ENCODE measurements at regions not wholly inside any gene's neighbourhood (a gene's known extent, or its start where the extent isn't known, plus 50 kb on each side); places are given as distances from the start of the nearest gene placed in this dataset.

GRCh38 chr1:87584586-87584985 is 255.9 kb downstream of the LMO4 start:
- TF ChIP-seq, protein P1, sequence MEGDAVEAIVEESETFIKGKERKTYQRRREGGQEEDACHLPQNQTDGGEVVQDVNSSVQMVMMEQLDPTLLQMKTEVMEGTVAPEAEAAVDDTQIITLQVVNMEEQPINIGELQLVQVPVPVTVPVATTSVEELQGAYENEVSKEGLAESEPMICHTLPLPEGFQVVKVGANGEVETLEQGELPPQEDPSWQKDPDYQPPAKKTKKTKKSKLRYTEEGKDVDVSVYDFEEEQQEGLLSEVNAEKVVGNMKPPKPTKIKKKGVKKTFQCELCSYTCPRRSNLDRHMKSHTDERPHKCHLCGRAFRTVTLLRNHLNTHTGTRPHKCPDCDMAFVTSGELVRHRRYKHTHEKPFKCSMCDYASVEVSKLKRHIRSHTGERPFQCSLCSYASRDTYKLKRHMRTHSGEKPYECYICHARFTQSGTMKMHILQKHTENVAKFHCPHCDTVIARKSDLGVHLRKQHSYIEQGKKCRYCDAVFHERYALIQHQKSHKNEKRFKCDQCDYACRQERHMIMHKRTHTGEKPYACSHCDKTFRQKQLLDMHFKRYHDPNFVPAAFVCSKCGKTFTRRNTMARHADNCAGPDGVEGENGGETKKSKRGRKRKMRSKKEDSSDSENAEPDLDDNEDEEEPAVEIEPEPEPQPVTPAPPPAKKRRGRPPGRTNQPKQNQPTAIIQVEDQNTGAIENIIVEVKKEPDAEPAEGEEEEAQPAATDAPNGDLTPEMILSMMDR (IDR thresholded peaks at IDR 0.05), result no peak
- TF ChIP-seq POLR2A (IDR thresholded peaks at IDR 0.05), result no peak
